Pancreas (tissue), 10 donors: ENCODE measurements at regions not wholly inside any gene's neighbourhood (a gene's known extent, or its start where the extent isn't known, plus 50 kb on each side); places are given as distances from the start of the nearest gene placed in this dataset.
"Not testable (repeated sequence)": the region's sequence is repeated elsewhere in the genome, so short reads cannot be mapped to it uniquely, and the experiment has no call there.

Experiments
- ATAC-seq, 4 donors: fragments of 200-7000 bp; cut with Tn5 transposase; one replicate each; pipeline versions ENCODE4 v1.8.0 to v1.9.1; 2020; ENCODE audit warnings: mild to moderate bottlenecking in 4 of 4, moderate library complexity in 4 of 4
- DNase-seq, 6 donors: peaks; one replicate each; pipeline ENCODE4 v3.0.0-alpha.2; 2020
- FAIRE-seq: peaks from 2 replicates; lab custom pipeline; 2012; peaks lifted over from hg19 to GRCh38; lab: Jason Lieb, UNC
- H3K27ac ChIP-seq, 4 donors: fragments of 200-600 bp; sonication (generic); 1 replicate in 3 of 4; 2 replicates in 1 of 4; pipeline versions ENCODE4 v1.5.0 to v1.8.0; 2020
- H3K27me3 ChIP-seq, 4 donors: fragments of 200-600 bp; one replicate each; pipeline ENCODE4 v1.8.0; 2021
- H3K36me3 ChIP-seq, 3 donors: fragments of 200-600 bp; sonication (generic) in 1 of 3; one replicate each; pipeline versions ENCODE4 v1.5.0 to v1.8.0; 2020 to 2021
- H3K4me1 ChIP-seq, 3 donors: fragments of 200-600 bp; one replicate each; pipeline ENCODE4 v1.8.0; 2021
- H3K4me3 ChIP-seq, 4 donors: fragments of 200-600 bp; sonication (generic) in 2 of 4; one replicate each; pipeline versions ENCODE4 v1.5.0 to v1.8.0; 2020 to 2021
- H3K9me3 ChIP-seq, 4 donors: fragments of 200-600 bp; one replicate each; pipeline ENCODE4 v1.8.0; 2021
- CTCF ChIP-seq, 4 donors: fragments of 200-600 bp; sonication (generic) in 3 of 4; IDR thresholded peaks; one replicate each; pipeline versions ENCODE4 v1.5.0 to v1.8.0; 2021; ENCODE audit warnings: antibody characterized with exemption in 4 of 4
- WGBS, 2 donors: extraction: QIAGEN DNeasy Blood & Tissue Kit; methylation state at CpG; one replicate each; pipeline ENCODE4 v1.1.7; 2013; 5-methylcytosine and 5-hydroxymethylcytosine counted together
- intact Hi-C, 3 donors: fragments of 100-400 bp; cut with DNase I; formaldehyde crosslinking; loops; one replicate each; pipeline versions ENCODE4 v1.11.1 to v1.14.2; 2022
- donor health status: healthy with polysubstance abuse.
- donor health status: DM: no; HTN: no; CAD: no; lungs with moderate emphysema.
- donor health status: DM: no; HTN: no; CAD: no.
- donor health status: control.
- donor health status: control.
- donor health status: Bipolar disorder and iron deficiency.
- donor health status: DM: yes; HTN: yes; CAD: no.
- donor health status: DM: no; HTN: no; CAD: no.
- donor health status: DM: no; HTN: no; CAD: no.
- donor health status: DM: yes; HTN: yes; CAD: no.

DNA sequence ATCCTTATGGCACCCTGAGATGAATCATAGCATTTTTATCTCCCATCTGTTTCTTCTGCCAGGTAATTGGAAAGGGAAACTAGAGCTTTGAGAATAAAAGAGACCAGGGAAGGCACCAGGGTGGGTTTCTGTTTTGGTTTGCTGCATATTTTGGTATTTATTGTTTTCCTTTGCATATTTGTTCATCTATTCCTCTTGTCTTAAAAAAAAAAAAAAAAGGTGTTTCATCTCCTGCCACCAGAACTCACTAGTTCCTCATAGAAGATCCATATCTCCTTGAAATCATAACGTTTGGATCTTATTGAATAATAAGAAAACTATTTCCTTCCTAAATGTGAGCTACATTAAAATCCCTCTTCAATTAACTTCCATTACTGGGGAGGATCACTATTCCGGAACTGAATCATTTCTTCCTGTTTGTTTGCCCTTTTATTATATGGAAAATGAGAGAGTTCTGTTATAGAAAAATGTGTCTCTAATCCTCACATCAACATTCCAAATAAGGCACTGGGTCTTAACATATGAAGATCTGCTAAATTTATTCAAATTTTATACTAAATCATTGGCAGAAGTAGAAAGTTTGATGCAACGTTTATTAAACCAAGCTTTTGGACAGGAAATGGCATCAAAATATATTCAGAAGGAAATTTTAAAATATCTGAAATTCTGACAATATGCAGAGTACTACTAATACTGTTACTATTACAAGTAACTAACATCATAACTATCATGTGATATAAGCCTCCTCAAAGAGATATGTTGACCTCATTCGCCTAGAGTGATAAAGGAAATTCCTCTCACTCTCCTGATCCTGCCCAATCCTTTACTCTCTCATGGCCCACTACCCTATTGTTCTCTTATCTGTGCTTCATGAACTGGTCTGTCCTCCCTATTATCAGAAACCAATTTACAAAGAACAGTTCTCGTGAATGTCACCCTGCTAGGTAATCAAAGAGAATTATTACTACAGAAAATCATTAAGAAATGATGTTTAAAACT lies 229.4 kb upstream of the RSPO3 start:
- intact Hi-C loops: no loop called here
- Histone ChIP-seq H3K4me1 (no peaks in the 10 kb centered on the region), H3K27me3 (no peaks in the 10 kb centered on the region), H3K4me3 (no peak overlapping the region), H3K27ac (no peak overlapping the region), H3K9me3 (no peaks in the 10 kb centered on the region), H3K36me3 (no peaks in the 10 kb centered on the region)
- DNase-seq: no peak
- no peak for FAIRE-seq
- no peak for TF ChIP-seq CTCF (IDR thresholded peaks at IDR 0.05)
- WGBS, 2 donors: 31% methylated on average over 5 of the region's 5 CpGs
- ATAC-seq: no peak

GRCh38 chr6:126890055-126890454 lies 228.4 kb upstream of the RSPO3 start:
- DNase-seq: peak in 3 of 6 donors; percentile 29 to 55 (median 51)

DNA sequence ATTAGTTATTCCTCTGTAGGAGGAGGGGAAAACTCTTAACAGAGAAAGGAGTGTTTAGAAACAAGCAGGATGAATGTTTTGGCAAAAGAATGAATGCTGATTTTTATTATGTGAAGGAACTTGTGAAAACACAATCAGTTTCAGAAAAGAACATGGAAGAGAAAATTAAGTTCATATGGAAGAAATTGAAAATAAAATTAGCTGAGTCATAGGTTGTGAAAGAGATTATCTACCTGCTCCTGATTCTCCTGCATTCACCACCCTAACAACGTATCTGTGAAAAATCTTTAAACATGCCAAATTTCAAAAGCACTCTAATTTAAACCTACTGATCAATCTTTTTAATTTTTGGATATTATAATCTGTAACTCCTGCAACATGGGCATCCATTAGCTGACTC lies 227.3 kb upstream of the RSPO3 start:
- WGBS, 2 donors: 38 to 44% methylated on average over 1 of the region's 1 CpG
- DNase-seq (no peak), ATAC-seq (no peak), FAIRE-seq (no peak)
- H3K9me3 ChIP-seq: no peaks in the 10 kb centered on the region
- intact Hi-C loops: no loop called here
- no peak overlapping the region for H3K4me3 ChIP-seq
- H3K27me3 ChIP-seq: no peaks in the 10 kb centered on the region
- no peak overlapping the region for H3K27ac ChIP-seq
- no peaks in the 10 kb centered on the region for H3K36me3 ChIP-seq
- H3K4me1 ChIP-seq: no peaks in the 10 kb centered on the region
- no peak for TF ChIP-seq CTCF (IDR thresholded peaks at IDR 0.05)

More at GRCh38 chr6:126890055-126890454, 228.4 kb upstream of the RSPO3 start:
- Histone ChIP-seq H3K27ac (no peak overlapping the region), H3K4me1 (no peaks in the 10 kb centered on the region), H3K4me3 (no peak overlapping the region), H3K36me3 (no peaks in the 10 kb centered on the region), H3K9me3 (no peaks in the 10 kb centered on the region), H3K27me3 (no peaks in the 10 kb centered on the region)
- no peak for TF ChIP-seq CTCF (IDR thresholded peaks at IDR 0.05)
- intact Hi-C loops: no loop called here
- 64 to 81% methylated on average over 2 of the region's 2 CpGs for WGBS, 2 donors
- ATAC-seq (no peak), FAIRE-seq (no peak)

DNA sequence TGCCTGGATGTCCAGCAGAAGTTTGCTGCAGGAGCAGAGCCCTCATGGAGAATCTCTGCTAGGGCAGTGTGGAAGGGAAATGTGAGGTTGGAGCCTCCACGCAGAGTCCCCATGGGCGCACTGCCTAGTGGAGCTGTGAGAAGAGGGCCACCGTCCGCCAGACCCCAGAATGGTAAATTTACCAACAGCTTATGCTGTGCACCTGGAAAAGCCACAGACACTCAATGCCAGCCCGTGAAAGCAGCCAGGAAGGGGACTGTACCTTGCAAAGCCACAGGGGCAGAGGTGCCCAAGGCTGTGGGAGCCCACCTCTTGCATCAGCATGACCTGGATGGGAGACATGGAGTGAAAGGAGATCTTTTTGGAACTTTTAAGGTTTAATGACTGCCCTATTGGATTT lies 225.6 kb upstream of the RSPO3 start:
- WGBS, 2 donors: 69 to 93% methylated on average over 5 of the region's 5 CpGs
- H3K4me3 ChIP-seq, H3K9me3 ChIP-seq, FAIRE-seq, intact Hi-C loops, H3K27ac ChIP-seq, ATAC-seq, H3K4me1 ChIP-seq, H3K36me3 ChIP-seq, H3K27me3 ChIP-seq: not testable (repeated sequence)
- peak in 1 of 6 donors; percentile 22 for DNase-seq

- no peaks in the 10 kb centered on the region for H3K9me3 ChIP-seq
- ATAC-seq (no peak), FAIRE-seq (no peak), DNase-seq (no peak)
- no peaks in the 10 kb centered on the region for H3K27me3 ChIP-seq
- no peak overlapping the region for H3K27ac ChIP-seq
- no peaks in the 10 kb centered on the region for H3K4me1 ChIP-seq
- no peaks in the 10 kb centered on the region for H3K36me3 ChIP-seq
- WGBS, 2 donors: 50 to 68% methylated on average over 4 of the region's 4 CpGs
- no peak for TF ChIP-seq CTCF (IDR thresholded peaks at IDR 0.05)
- intact Hi-C loops: no loop called here
- no peak overlapping the region for H3K4me3 ChIP-seq
Observed at GRCh38 chr6:126897758-126898157, 220.7 kb upstream of the RSPO3 start.
